NCI-H2081 (cell line): ENCODE measurements at regions not wholly inside any gene's neighbourhood (a gene's known extent, or its start where the extent isn't known, plus 50 kb on each side); places are given as distances from the start of the nearest gene placed in this dataset.
"Not testable (repeated sequence)": the region's sequence is repeated elsewhere in the genome, so short reads cannot be mapped to it uniquely, and the experiment has no call there.

ENCODE experiments used
- DNase-seq, 2 experiments: peaks; one replicate each; lab custom pipeline; 2025; lab: John Stamatoyannopoulos, UW

GRCh38 chr6:135605278-135605790 lies 107.8 kb upstream of the AHI1 start:
- no peak for DNase-seq

DNA sequence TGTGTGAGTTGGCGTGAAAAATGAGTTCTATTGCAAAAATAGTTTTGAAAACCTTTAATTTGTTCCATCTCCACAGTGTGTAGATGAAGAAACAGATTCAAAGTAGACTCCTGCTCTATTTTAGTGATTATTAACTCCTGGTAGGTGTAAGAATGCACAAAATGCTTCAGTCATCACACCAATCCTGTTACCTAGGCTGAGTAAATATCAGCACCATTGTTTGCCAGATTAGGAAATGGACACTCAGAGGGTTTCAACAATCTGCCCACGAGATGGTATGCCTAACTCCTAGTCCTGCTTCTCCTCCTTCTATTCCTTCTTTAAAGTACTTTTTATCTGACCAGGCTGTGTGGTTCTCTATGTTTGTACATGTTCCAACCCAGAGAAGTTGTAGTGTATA lies 108.9 kb upstream of the AHI1 start:
- DNase-seq: no peak

GRCh38 chr6:135608031-135608430 lies 110.5 kb upstream of the AHI1 start:
- DNase-seq: no peak

GRCh38 chr6:135610192-135610591 lies 112.7 kb upstream of the AHI1 start:
- not testable (repeated sequence) for DNase-seq

- DNase-seq: no peak
These were observed 119.1 kb upstream of the AHI1 start for GRCh38 chr6:135616655-135617054.

GRCh38 chr6:135617222-135617621 lies 119.7 kb upstream of the AHI1 start:
- no peak for DNase-seq

GRCh38 chr6:135622081-135622480 lies 124.5 kb upstream of the AHI1 start:
- no peak for DNase-seq

GRCh38 chr6:135623979-135624378 lies 126.4 kb upstream of the AHI1 start:
- DNase-seq: no peak

DNA sequence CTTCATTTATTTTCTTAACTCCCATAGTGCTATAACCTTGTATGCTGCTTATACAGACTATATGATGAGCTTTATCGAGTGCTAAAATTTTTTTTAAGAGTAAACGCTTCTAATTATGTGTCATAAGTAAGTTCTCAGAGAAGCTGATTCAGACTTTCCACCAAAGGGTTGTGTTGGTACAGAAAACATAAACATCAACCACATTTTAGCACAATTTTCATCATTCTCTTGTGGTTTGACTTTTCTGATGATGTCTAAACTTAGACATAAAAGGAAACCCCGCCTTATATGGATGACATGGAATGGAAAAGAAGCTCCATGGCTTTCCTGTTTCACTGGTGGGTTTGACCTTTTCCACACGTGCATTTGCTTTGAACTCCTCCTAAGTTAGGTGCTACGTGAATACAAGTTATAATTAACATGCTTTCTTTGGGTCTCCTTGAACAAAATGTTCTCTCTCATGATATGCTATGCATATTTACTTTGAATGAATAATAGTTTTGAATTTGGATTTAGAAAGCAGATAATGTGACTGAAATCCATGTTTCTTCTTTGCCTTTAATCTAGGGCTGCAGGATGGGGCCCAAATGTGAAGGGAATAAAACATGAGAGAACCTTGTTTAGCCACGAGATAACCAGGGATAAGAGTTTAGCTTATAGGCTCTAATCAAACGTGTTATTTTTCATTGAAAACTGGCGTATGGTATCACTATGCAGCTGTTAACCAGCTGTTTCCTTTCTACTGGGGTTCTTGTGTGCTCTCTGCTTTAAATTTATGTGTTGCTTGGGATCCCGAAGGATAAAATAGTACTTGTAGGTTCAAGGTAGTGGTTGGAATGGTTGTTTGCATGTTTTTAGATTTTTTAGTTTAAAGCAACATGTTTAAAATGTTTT lies 127.1 kb upstream of the AHI1 start:
- DNase-seq: no peak

DNA sequence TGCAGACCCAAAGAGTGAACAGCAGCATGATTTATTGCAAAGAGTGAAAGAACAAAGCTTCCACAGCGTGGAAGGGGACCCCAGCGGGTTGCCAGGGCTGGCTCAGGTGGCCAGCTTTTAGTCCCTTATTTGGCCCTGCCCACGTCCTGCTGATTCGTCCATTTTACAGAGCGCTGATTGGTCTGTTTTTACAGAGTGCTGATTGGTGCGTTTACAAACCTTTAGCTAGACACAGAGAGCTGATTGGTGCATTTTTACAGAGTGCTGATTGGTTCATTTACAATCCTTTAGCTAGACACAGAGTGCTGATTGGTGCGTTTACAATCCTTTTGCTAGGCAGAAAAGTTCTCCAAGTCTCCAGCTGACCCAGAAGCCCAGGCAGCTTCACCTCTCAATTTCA lies 128.5 kb upstream of the AHI1 start:
- not testable (repeated sequence) for DNase-seq

DNA sequence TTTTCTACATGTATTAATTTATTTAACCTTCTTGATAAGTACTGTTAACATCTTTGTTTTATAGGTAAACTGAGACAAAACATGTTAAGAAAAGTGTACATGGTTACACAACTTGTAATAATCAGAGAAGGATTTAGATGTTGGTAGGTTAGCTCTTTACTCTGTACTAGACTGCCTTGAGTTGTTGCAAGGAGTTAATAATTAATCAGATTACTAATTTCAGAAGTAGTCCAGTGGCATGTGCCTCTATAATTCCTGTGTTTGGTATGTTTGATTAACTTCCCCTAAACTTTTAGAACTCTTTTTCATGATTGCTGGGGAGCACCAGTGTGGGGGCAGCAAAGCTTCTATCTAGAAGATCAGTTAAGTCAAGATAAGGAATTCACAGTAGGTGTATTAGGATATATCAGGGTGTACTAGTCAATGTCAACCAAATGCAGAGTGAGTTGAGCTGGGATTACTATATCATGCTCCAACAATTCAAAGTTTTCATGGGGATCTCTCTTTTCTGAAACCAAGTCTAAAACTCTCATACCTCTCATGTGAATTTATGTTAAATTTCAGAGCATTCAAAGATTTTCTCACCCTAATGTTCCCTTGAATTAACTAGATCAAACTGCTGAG lies 129.7 kb upstream of the AHI1 start:
- DNase-seq: no peak

DNA sequence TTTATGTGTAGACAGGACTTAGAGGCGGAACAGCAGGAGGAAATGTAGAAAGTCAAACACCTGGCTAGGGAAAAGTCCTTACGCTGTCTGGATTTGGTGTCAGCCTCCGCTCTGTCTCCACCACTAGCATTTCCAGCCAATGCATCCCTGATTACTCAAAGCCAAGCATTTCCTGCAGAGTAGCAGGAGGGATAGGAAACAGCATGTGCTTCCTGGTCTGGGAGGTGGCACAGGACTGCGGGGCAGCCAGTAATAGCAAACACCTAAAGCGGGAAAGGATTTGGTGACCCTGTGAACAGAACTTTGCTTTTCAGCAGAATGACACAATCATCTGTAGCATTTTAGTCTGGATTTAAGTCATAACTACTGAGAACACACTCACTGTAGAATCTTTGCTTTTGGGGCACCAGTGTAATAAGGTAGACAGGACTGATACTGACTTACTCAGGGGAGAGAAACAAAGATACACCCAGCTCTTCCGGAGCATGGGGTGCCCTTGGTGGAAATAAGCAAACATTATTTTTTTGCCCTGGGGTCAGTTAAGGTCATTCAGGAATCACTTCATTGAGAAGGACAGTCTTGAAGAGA lies 133.3 kb upstream of the AHI1 start:
- peak in 1 of 2 experiments; percentile 4 for DNase-seq

DNA sequence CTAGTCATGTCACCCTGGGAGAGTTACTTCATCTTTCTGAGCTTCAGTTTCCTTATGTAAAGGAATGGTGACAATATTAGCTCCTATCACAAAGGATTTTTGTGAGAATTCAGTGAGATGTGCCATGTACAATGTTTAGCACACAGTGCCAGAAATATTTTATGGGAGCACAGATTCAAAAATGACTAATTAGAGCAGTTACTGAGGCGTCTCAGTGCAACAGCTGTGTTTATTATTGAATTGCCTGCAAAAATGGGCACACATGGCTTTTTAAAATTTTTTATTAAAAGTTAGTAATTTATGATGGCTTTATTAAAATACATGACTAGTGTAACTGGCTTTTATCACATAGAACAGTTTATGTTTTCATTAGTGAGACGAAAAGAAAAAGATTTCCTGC lies 134.3 kb upstream of the AHI1 start:
- no peak for DNase-seq

- no peak for DNase-seq
These were observed 136.0 kb upstream of the AHI1 start for GRCh38 chr6:135633573-135633972.

GRCh38 chr6:135637701-135638100 lies 140.2 kb upstream of the AHI1 start:
- no peak for DNase-seq

DNA sequence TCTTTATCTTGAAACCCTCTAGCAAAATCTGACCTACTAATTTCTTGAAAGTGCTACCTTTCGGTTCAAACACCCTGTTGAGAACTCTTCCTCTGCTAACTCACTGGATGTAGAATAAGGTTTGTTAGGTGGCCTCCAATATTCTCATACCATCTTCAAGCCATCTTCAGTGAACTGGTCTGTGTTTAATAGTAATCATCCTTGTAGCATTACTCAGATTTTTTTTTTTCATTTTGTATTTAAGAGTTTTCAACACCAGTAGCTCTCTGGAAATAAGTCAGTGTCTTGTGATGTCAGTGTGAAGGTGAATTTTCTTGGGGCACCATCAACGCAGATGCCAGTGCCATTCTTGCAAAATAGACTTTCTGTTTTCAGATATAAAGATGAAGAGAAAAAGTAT lies 140.6 kb upstream of the AHI1 start:
- DNase-seq: no peak

- DNase-seq: no peak
These were observed 142.5 kb upstream of the AHI1 start for GRCh38 chr6:135640048-135640447.

DNA sequence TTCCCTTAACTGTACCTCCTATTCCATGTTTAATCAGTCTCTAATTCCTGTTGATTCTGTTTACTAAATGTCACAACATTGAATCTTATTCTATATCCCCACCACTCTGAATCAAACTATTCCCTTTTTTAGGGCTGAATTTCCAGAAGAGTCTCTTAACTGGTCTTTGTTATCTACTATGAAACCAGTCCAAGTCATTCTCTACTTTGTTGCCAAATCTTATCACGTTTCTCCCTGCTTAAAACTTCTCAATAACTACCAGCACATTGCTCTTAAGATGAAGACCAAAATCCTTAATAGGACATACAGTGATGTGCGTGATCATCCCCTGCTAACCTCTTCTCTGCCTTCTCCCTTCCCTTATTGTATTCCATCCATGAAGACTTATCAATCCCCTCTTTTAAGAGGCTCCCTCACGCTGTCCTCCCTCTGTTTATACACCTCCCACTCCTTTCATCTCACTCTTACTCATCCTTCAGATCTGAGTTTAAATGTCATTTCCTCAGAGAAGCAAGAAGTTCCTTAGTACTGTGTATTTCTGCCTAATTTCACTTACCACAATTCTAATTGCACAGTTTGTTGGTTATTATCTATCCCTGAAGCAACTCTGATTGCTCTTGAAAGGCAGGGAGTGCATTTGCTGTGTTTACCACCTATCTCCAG lies 143.0 kb upstream of the AHI1 start:
- no peak for DNase-seq

- no peak for DNase-seq
These were observed 145.4 kb upstream of the AHI1 start for GRCh38 chr6:135642912-135643311.

DNA sequence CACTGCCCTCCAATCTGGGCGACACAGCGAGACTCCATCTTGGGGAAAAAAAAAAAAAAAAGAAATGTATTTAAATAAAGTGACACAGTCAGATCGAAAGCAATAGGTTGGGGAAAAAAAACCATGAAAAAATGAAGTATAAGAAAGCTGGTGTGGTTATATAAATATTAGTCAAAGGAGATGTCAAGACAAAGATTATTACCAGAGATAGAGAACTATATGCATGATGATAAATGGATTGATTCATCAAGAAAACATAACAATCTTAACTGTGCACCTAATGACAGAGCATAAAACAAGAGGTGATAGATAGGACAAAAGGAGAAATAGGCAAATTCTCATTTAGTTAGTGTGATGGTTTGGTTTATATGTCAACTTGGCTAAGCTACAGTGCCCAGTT lies 146.9 kb upstream of the AHI1 start:
- no peak for DNase-seq

- no peak for DNase-seq
These were observed 150.0 kb upstream of the AHI1 start for GRCh38 chr6:135647521-135647920.

DNA sequence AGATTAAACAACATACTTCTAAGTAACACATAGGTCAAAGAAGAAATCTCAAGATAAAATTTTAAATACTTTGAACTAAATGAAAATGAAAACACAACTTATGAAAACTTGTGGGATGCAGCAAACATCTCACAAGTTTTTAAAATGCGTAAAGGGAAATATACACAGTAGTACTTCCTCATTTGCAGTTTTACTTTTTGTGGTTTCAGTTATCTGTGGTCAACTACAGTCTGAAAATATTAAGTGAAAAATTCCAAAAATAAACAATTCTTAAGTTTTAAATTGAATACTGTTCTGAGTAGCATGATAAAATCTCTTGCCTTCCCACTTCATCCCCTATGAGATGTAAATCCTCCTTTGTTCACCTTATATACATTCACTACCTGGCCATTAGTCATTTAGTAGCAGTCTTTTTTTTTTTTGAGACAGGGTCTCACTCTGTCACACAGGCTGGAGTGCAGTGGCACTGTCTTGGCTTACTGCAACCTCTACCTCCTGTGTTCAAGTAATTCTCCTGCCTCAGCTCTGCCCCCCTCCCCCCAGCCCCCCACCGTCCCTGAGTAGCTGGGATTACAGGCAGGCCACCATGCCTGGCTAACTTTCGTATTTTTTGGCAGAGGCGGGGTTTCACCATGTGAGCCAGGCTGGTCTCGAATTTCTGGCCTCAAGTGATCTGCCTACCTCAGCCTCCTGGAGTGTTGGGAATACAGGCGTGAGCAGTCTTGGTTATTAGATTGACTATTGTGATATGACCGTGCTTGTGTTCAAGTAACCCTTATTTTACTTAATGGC lies 154.6 kb upstream of the AHI1 start:
- DNase-seq: no peak
